ENCODE measurements at regions not wholly inside any gene's neighbourhood (a gene's known extent, or its start where the extent isn't known, plus 50 kb on each side); places are given as distances from the start of the nearest gene placed in this dataset.

- Histone ChIP-seq H3K27me3 (ENCODE audit: low read length) (no peaks in the 10 kb centered on the region), H3K79me2 (ENCODE audit: insufficient read depth, low read length) (no peaks in the 10 kb centered on the region), H3K27ac (ENCODE audit: low read depth, low read length) (no peak overlapping the region)
These were observed 159.1 kb downstream of the TMEM26 start for GRCh38 chr10:61294131-61294530.

GRCh38 chr10:61289813-61290212 lies 163.4 kb downstream of the TMEM26 start:
- H3K4me3 ChIP-seq (ENCODE audit: insufficient read depth, low read length, poor library complexity, severe bottlenecking), result no peak overlapping the region
- H3F3A ChIP-seq (ENCODE audit: insufficient read depth), result no peaks in the 10 kb centered on the region
- no peaks in the 10 kb centered on the region for H4K20me1 ChIP-seq (ENCODE audit: low read depth, low read length)
- H3K27ac ChIP-seq (ENCODE audit: low read depth, low read length), result no peak overlapping the region
- no peaks in the 10 kb centered on the region for H3K36me3 ChIP-seq (ENCODE audit: low read length)
- no peak overlapping the region for H2AFZ ChIP-seq (ENCODE audit: low read depth, low read length, severe bottlenecking)
- TF ChIP-seq EZH2phosphoT487 (conservative IDR thresholded peaks at IDR 0.05; ENCODE audit: low read length), result no peak
- TF ChIP-seq CTCF (IDR thresholded peaks at IDR 0.05; ENCODE audit: insufficient read depth, low read length, poor library complexity, severe bottlenecking), result no peak
- H3K27me3 ChIP-seq (ENCODE audit: low read length), result no peaks in the 10 kb centered on the region
- H3K4me2 ChIP-seq (ENCODE audit: low read depth, low read length, poor library complexity, severe bottlenecking), result no peak overlapping the region
- H3K9me3 ChIP-seq (ENCODE audit: insufficient read depth, low read length), result no peaks in the 10 kb centered on the region
- no peaks in the 10 kb centered on the region for H3K79me2 ChIP-seq (ENCODE audit: insufficient read depth, low read length)
- H3K9ac ChIP-seq (ENCODE audit: low read length), result no peak overlapping the region
- no peaks in the 10 kb centered on the region for H3K9me2 ChIP-seq (replicated peaks; ENCODE audit: insufficient read depth, low read length)

More at GRCh38 chr10:61294131-61294530, 159.1 kb downstream of the TMEM26 start:
- no peaks in the 10 kb centered on the region for H4K20me1 ChIP-seq (ENCODE audit: low read depth, low read length)
- no peaks in the 10 kb centered on the region for H3K36me3 ChIP-seq (ENCODE audit: low read length)
- no peaks in the 10 kb centered on the region for H3K9me3 ChIP-seq (ENCODE audit: insufficient read depth, low read length)
- no peak overlapping the region for H3K9ac ChIP-seq (ENCODE audit: low read length)
- H3K9me2 ChIP-seq (replicated peaks; ENCODE audit: insufficient read depth, low read length), result no peaks in the 10 kb centered on the region
- H2AFZ ChIP-seq (ENCODE audit: low read depth, low read length, severe bottlenecking), result no peak overlapping the region
- H3K4me3 ChIP-seq (ENCODE audit: insufficient read depth, low read length, poor library complexity, severe bottlenecking), result no peak overlapping the region
- H3K4me2 ChIP-seq (ENCODE audit: low read depth, low read length, poor library complexity, severe bottlenecking), result no peak overlapping the region
- no peaks in the 10 kb centered on the region for H3F3A ChIP-seq (ENCODE audit: insufficient read depth)
- TF ChIP-seq EZH2phosphoT487 (conservative IDR thresholded peaks at IDR 0.05; ENCODE audit: low read length) (no peak), CTCF (IDR thresholded peaks at IDR 0.05; ENCODE audit: insufficient read depth, low read length, poor library complexity, severe bottlenecking) (no peak)

GRCh38 chr10:61286686-61287085 lies 166.5 kb downstream of the TMEM26 start:
- H4K20me1 ChIP-seq (ENCODE audit: low read depth, low read length), result no peaks in the 10 kb centered on the region
- H3K27me3 ChIP-seq (ENCODE audit: low read length), result no peaks in the 10 kb centered on the region
- H3F3A ChIP-seq (ENCODE audit: insufficient read depth), result no peaks in the 10 kb centered on the region
- H3K9me2 ChIP-seq (replicated peaks; ENCODE audit: insufficient read depth, low read length), result no peaks in the 10 kb centered on the region
- no peak for TF ChIP-seq CTCF (IDR thresholded peaks at IDR 0.05; ENCODE audit: insufficient read depth, low read length, poor library complexity, severe bottlenecking)
- TF ChIP-seq EZH2phosphoT487 (conservative IDR thresholded peaks at IDR 0.05; ENCODE audit: low read length), result no peak
- no peak overlapping the region for H3K4me2 ChIP-seq (ENCODE audit: low read depth, low read length, poor library complexity, severe bottlenecking)
- no peaks in the 10 kb centered on the region for H3K79me2 ChIP-seq (ENCODE audit: insufficient read depth, low read length)
- no peak overlapping the region for H3K27ac ChIP-seq (ENCODE audit: low read depth, low read length)
- H2AFZ ChIP-seq (ENCODE audit: low read depth, low read length, severe bottlenecking), result no peak overlapping the region
- H3K9me3 ChIP-seq (ENCODE audit: insufficient read depth, low read length), result no peaks in the 10 kb centered on the region
- H3K36me3 ChIP-seq (ENCODE audit: low read length), result no peaks in the 10 kb centered on the region
- no peak overlapping the region for H3K4me3 ChIP-seq (ENCODE audit: insufficient read depth, low read length, poor library complexity, severe bottlenecking)
- H3K9ac ChIP-seq (ENCODE audit: low read length), result no peak overlapping the region

All from SU-DHL-6 (cell line).